HepG2 (cell line): ENCODE measurements at regions not wholly inside any gene's neighbourhood (a gene's known extent, or its start where the extent isn't known, plus 50 kb on each side); places are given as distances from the start of the nearest gene placed in this dataset.

Experiments
- ATAC-seq: fragments of 200-7000 bp; cut with Tn5 transposase; 3 replicates; pipeline ENCODE4 v1.9.1; 2020; ENCODE audit warnings: mild to moderate bottlenecking, moderate library complexity
- BruUV-seq: library from RNA; stranded (reverse); fragments of 400-500 nt; replicated peaks from 2 replicates; lab custom pipeline; 2021; lab: Mats Ljungman, UMichigan
- CTCF ChIA-PET: fragments of 300-600 bp; formaldehyde crosslinking; extraction: SDS; loops from one replicate; lab custom pipeline; 2021; ENCODE audit warnings: low total read pairs, inconsistent platforms, low intra/inter-chr PET ratio; lab: Yijun Ruan, JAX
- POLR2A ChIA-PET: fragments of 350-600 bp; sonication (Branson Sonifier 250); formaldehyde crosslinking; loops from one replicate; lab custom pipeline; 2020; ENCODE audit warnings: antibody characterized with exemption, inconsistent platforms; lab: Yijun Ruan, JAX
- DNase-seq: peaks from one replicate; pipeline ENCODE4 v3.0.0-alpha.2; 2015; ENCODE audit warnings: low spot score
- FAIRE-seq: peaks from 3 replicates; lab custom pipeline; 2011; peaks lifted over from hg19 to GRCh38; lab: Jason Lieb, UNC
- H2AFZ ChIP-seq: one replicate; pipeline ENCODE4 v1.6.1; 2011; ENCODE audit warnings: low read length, inconsistent platforms
- H3K27ac ChIP-seq: fragments of 300-600 bp; 3 replicates; pipeline ENCODE4 v1.8.0; 2011; ENCODE audit warnings: mixed run types, mild to moderate bottlenecking, mixed read lengths, low read length, inconsistent platforms; ENCODE audit not compliant: insufficient read depth; ENCODE audit errors: extremely low read length
- H3K27me3 ChIP-seq, 2 experiments: fragments of 200-600 bp in 1 of 2; 2 replicates in 1 of 2; 3 replicates in 1 of 2; pipeline versions ENCODE4 v1.6.0 to v1.8.0; 2011; ENCODE audit warnings: low read length in 2 of 2, mild to moderate bottlenecking in 2 of 2, moderate library complexity in 2 of 2, inconsistent platforms in 1 of 2; ENCODE audit not compliant: insufficient read depth in 2 of 2, control insufficient read depth in 1 of 2
- H3K36me3 ChIP-seq, 2 experiments: fragments of 200-600 bp in 1 of 2; replicated peaks in 1 of 2; 2 replicates in 1 of 2; 3 replicates in 1 of 2; pipeline versions ENCODE4 v1.5.1 to v1.8.0; 2011; ENCODE audit warnings: low read length in 2 of 2, inconsistent platforms in 1 of 2; ENCODE audit not compliant: insufficient read depth in 2 of 2, control insufficient read depth in 1 of 2
- H3K4me1 ChIP-seq: 2 replicates; pipeline ENCODE4 v1.5.1; 2012; ENCODE audit warnings: low read length, inconsistent platforms; ENCODE audit not compliant: insufficient read depth
- H3K4me2 ChIP-seq: 2 replicates; pipeline ENCODE4 v1.6.0; 2011; ENCODE audit warnings: low read depth, low read length, inconsistent platforms
- H3K4me3 ChIP-seq, 3 experiments: fragments of 200-600 bp in 1 of 3; sonication (generic), shearing (Covaris generic) in 1 of 3; replicated peaks in 1 of 3; 2 replicates each; pipeline ENCODE4 v1.5.1; 2011 to 2016; ENCODE audit warnings: low read length in 3 of 3, inconsistent platforms in 2 of 3, low read depth in 2 of 3, mild to moderate bottlenecking in 2 of 3, control low read depth in 1 of 3, mixed read lengths in 1 of 3; ENCODE audit not compliant: insufficient read depth in 1 of 3
- H3K79me2 ChIP-seq: one replicate; pipeline ENCODE4 v1.6.1; 2011; ENCODE audit warnings: low read length, inconsistent platforms; ENCODE audit not compliant: insufficient read depth
- H3K9ac ChIP-seq: 2 replicates; pipeline ENCODE4 v1.6.0; 2011; ENCODE audit warnings: mild to moderate bottlenecking, low read depth, low read length, inconsistent platforms; ENCODE audit not compliant: insufficient read depth
- H3K9me3 ChIP-seq: 2 replicates; pipeline ENCODE4 v1.5.1; 2012; ENCODE audit warnings: mild to moderate bottlenecking, low read length
- H4K20me1 ChIP-seq: 2 replicates; pipeline ENCODE4 v1.6.0; 2011; ENCODE audit warnings: inconsistent platforms, mild to moderate bottlenecking, low read length, moderate library complexity; ENCODE audit not compliant: insufficient read depth
- ARNTL ChIP-seq: sonication (generic); formaldehyde crosslinking; IDR thresholded peaks from 2 replicates; pipeline ENCODE4 v1.4.0; 2020; ENCODE audit warnings: mild to moderate bottlenecking, missing genetic modification reagents
- CREB1 ChIP-seq, 2 experiments: fragments of 450-650 bp in 1 of 2; IDR thresholded peaks; 2 replicates each; pipeline ENCODE4 v1.6.1; 2016 to 2017; ENCODE audit warnings: control low read depth in 1 of 2, mild to moderate bottlenecking in 1 of 2, missing compliant biosample characterization in 1 of 2, missing genetic modification characterization in 1 of 2
- CTCF ChIP-seq: sonication (generic); formaldehyde crosslinking; IDR thresholded peaks from 2 replicates; pipeline ENCODE4 v1.5.0; 2020; ENCODE audit warnings: mild to moderate bottlenecking, missing genetic modification reagents, moderate library complexity
- HIVEP1 ChIP-seq: sonication (generic); formaldehyde crosslinking; IDR thresholded peaks from 2 replicates; pipeline ENCODE4 v1.4.0; 2020; ENCODE audit warnings: mild to moderate bottlenecking, missing genetic modification reagents
- IRF2 ChIP-seq: IDR thresholded peaks from 2 replicates; pipeline ENCODE4 v1.6.1; 2018; ENCODE audit warnings: missing genetic modification reagents, missing compliant biosample characterization
- PHF8 ChIP-seq: sonication (generic); formaldehyde crosslinking; IDR thresholded peaks from 2 replicates; pipeline ENCODE4 v1.5.0; 2020; ENCODE audit warnings: missing genetic modification reagents
- POGZ ChIP-seq: sonication (generic); formaldehyde crosslinking; IDR thresholded peaks from 2 replicates; pipeline ENCODE4 v1.4.0; 2020; ENCODE audit warnings: mild to moderate bottlenecking, missing genetic modification reagents
- PPARG ChIP-seq: conservative IDR thresholded peaks from 2 replicates; pipeline ENCODE4 v1.6.1; 2016; ENCODE audit warnings: missing biosample characterization, missing genetic modification reagents
- RORA ChIP-seq: sonication (generic); formaldehyde crosslinking; IDR thresholded peaks from 2 replicates; pipeline ENCODE4 v1.5.0; 2020; ENCODE audit warnings: mild to moderate bottlenecking, missing genetic modification reagents, moderate library complexity
- SALL2 ChIP-seq: sonication (generic); formaldehyde crosslinking; IDR thresholded peaks from 2 replicates; pipeline ENCODE4 v1.8.1; 2023; ENCODE audit warnings: mild to moderate bottlenecking, missing genetic modification reagents, inconsistent platforms
- TEAD3 ChIP-seq: optimal IDR thresholded peaks from 2 replicates; pipeline ENCODE3; 2016; ENCODE audit warnings: borderline replicate concordance
- TRIM22 ChIP-seq: fragments of 450-650 bp; IDR thresholded peaks from 2 replicates; pipeline ENCODE4 v1.6.1; 2017
- U2AF1 ChIP-seq: fragments of 200-400 bp; formaldehyde crosslinking; optimal IDR thresholded peaks from 2 replicates; pipeline ENCODE3; 2017; ENCODE audit warnings: mild to moderate bottlenecking, low read depth, low read length
- ZNF263 ChIP-seq: sonication (generic); formaldehyde crosslinking; IDR thresholded peaks from 2 replicates; pipeline ENCODE4 v1.4.0; 2020; ENCODE audit warnings: missing genetic modification reagents
- ZNF660 ChIP-seq: sonication (generic); formaldehyde crosslinking; IDR thresholded peaks from 2 replicates; pipeline ENCODE4 v1.5.1; 2020; ENCODE audit warnings: mild to moderate bottlenecking, low read depth, missing genetic modification reagents, borderline replicate concordance
- ZNF766 ChIP-seq: sonication (generic); formaldehyde crosslinking; IDR thresholded peaks from 2 replicates; pipeline ENCODE4 v1.5.0; 2020; ENCODE audit warnings: missing genetic modification reagents, borderline replicate concordance
- WGBS: methylation state at CpG from one replicate; pipeline ENCODE4 v1.1.6; 2017; ENCODE audit warnings: low lambda C conversion rate; 5-methylcytosine and 5-hydroxymethylcytosine counted together
- in situ Hi-C: cut with HindIII; loops from 2 replicates; pipeline ENCODE4 v1.10.0; 2017; ENCODE audit warnings: low pct_unique_long_range_greater_than_20kb; ENCODE audit not compliant: extremely low pct_ligation_motif_present
- intact Hi-C: fragments of 100-400 bp; cut with micrococcal nuclease; formaldehyde crosslinking; loops from one replicate; pipeline ENCODE4 v1.10.0; 2022; ENCODE audit not compliant: unreplicated experiment
- TF ChIP-seq, protein P1 (sequence below): sonication (generic); formaldehyde crosslinking; IDR thresholded peaks from 2 replicates; pipeline ENCODE4 v1.4.0; 2020; ENCODE audit warnings: mild to moderate bottlenecking, missing genetic modification reagents

DNA sequence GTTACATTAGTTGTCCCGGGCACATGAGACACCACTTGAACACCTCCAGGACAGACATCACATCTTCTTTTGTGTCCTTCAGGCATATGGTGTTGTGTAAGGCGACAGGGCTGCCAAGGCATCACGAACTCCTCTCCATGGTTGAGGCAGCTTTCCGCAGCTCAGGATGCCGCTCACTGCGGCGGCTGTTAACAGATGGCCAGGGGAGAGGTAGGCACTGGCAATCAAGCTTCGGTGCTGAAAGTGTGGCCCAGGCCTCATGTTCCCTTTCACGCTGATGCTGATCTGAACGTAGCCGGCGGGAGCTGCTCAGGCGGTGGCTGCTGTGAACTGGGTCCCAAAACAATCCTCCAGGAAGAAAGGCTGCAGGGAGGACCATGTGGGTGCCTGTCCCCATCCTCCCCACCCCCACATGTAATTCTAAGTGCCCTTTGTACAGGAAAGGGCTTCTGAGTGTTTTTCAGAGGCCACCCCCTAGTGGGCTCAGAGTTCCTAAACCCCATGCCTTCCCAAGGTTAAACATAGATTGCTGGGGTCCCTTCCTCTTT is 287.1 kb upstream of the AJAP1 start:
- Histone ChIP-seq H3K36me3 (no peaks in the 10 kb centered on the region), H2AFZ (no peak overlapping the region), H3K79me2 (no peaks in the 10 kb centered on the region), H4K20me1 (no peaks in the 10 kb centered on the region), H3K9me3 (peaks cover 17% of the 10 kb centered on the region), H3K4me3 (no peak overlapping the region), H3K27me3 (no peaks in the 10 kb centered on the region), H3K4me1 (peaks cover 12% of the 10 kb centered on the region; the same call in 1 of the 2 replicates), H3K27ac (no peak overlapping the region), H3K4me2 (no peak overlapping the region), H3K9ac (no peak overlapping the region)
- in situ Hi-C loops (no loop called here), intact Hi-C loops (no loop called here)
- ChIA-PET POLR2A (no interaction called here), CTCF (no interaction called here)
- no TSS peak for BruUV-seq
- ATAC-seq: no peak
- DNase-seq: no peak
- TF ChIP-seq PPARG (CRISPR knock-in tag): 0 out of 2 replicates have a peak, but pooled peaks have one; percentile 27
- TF ChIP-seq ZNF263 (CRISPR knock-in tag): peak; percentile 65
- no peak for TF ChIP-seq TEAD3 (CRISPR knock-in tag)
- TF ChIP-seq CTCF (CRISPR knock-in tag): 0 out of 2 replicates have a peak, but pooled peaks have one; percentile 10
- no peak for TF ChIP-seq PHF8 (CRISPR knock-in tag)
- no peak for FAIRE-seq
- 77% methylated on average over 5 of the region's 13 CpGs for WGBS

GRCh38 chr1:4369335-4369734 is 285.1 kb upstream of the AJAP1 start:
- ChIA-PET CTCF (no interaction called here), POLR2A (no interaction called here)
- Histone ChIP-seq H3K4me3 (no peak overlapping the region), H3K36me3 (no peaks in the 10 kb centered on the region), H3K4me1 (0 out of 2 replicates have a peak, but pooled peaks cover 7% of the 10 kb centered on the region), H3K27me3 (no peaks in the 10 kb centered on the region), H3K9ac (no peak overlapping the region), H3K9me3 (peaks cover 31% of the 10 kb centered on the region), H3K4me2 (no peak overlapping the region), H3K27ac (no peak overlapping the region), H3K79me2 (no peaks in the 10 kb centered on the region), H4K20me1 (no peaks in the 10 kb centered on the region), H2AFZ (no peak overlapping the region)
- no peak for FAIRE-seq
- WGBS: 49% methylated on average over 4 of the region's 4 CpGs
- no peak for ATAC-seq
- no peak for DNase-seq
- in situ Hi-C loops: no loop called here
- intact Hi-C loops: no loop called here
- no peak for TF ChIP-seq ZNF660 (CRISPR knock-in tag)
- TF ChIP-seq ZNF766 (CRISPR knock-in tag): no peak
- TF ChIP-seq RORA (CRISPR knock-in tag): no peak
- peak; percentile 95 for TF ChIP-seq CREB1 (IDR thresholded peaks at IDR 0.05)
- no peak for TF ChIP-seq CREB1 (CRISPR knock-in tag; IDR thresholded peaks at IDR 0.05)
- TF ChIP-seq TRIM22: 0 out of 2 replicates have a peak, but pooled peaks have one; percentile 56
- TF ChIP-seq ARNTL: no peak
- no peak for TF ChIP-seq IRF2
- TF ChIP-seq, protein P1, sequence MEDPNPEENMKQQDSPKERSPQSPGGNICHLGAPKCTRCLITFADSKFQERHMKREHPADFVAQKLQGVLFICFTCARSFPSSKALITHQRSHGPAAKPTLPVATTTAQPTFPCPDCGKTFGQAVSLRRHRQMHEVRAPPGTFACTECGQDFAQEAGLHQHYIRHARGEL: no peak
- no peak for TF ChIP-seq U2AF1
- no peak for TF ChIP-seq PHF8 (CRISPR knock-in tag)
- TF ChIP-seq HIVEP1 (CRISPR knock-in tag): no peak
- TF ChIP-seq POGZ (CRISPR knock-in tag): no peak
- TF ChIP-seq SALL2: no peak
- no TSS peak for BruUV-seq
